ENCODE measurements at regions not wholly inside any gene's neighbourhood (a gene's known extent, or its start where the extent isn't known, plus 50 kb on each side); places are given as distances from the start of the nearest gene placed in this dataset.

DNA sequence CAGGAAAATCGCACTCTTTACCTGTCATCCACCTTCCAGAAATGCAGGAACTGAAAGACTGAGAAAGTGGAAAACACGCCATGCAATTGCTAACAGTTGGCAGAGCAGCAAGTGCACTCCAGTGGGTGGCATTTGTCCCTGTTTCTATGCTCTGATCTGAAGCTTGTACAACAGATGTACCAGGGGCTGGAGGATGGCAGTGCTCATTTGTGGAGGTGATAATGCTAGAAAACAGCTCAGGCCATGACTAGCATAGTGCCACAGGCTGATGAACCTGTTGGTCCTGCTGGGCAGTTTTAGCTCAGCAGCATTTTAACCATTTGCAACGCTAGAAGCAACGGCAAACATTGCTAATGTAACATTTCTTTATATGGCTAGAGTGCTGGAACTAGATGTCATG is 199.9 kb upstream of the NRP1 start:
- TF ChIP-seq, protein P1, sequence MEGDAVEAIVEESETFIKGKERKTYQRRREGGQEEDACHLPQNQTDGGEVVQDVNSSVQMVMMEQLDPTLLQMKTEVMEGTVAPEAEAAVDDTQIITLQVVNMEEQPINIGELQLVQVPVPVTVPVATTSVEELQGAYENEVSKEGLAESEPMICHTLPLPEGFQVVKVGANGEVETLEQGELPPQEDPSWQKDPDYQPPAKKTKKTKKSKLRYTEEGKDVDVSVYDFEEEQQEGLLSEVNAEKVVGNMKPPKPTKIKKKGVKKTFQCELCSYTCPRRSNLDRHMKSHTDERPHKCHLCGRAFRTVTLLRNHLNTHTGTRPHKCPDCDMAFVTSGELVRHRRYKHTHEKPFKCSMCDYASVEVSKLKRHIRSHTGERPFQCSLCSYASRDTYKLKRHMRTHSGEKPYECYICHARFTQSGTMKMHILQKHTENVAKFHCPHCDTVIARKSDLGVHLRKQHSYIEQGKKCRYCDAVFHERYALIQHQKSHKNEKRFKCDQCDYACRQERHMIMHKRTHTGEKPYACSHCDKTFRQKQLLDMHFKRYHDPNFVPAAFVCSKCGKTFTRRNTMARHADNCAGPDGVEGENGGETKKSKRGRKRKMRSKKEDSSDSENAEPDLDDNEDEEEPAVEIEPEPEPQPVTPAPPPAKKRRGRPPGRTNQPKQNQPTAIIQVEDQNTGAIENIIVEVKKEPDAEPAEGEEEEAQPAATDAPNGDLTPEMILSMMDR (IDR thresholded peaks at IDR 0.05), result no peak
- no peak for TF ChIP-seq EZH2 (IDR thresholded peaks at IDR 0.05; ENCODE audit: borderline replicate concordance, insufficient read depth, low read depth, low read length, poor library complexity, severe bottlenecking)

Measured in B cell (primary cell).